Upper lobe of left lung (tissue), 6 donors: ENCODE measurements at regions not wholly inside any gene's neighbourhood (a gene's known extent, or its start where the extent isn't known, plus 50 kb on each side); places are given as distances from the start of the nearest gene placed in this dataset.
"Not testable (repeated sequence)": the region's sequence is repeated elsewhere in the genome, so short reads cannot be mapped to it uniquely, and the experiment has no call there.

Source experiments
- ATAC-seq, 2 donors: fragments of 200-7000 bp; cut with Tn5 transposase; one replicate each; pipeline ENCODE4 v1.9.1; 2022; ENCODE audit warnings: mild to moderate bottlenecking in 2 of 2, moderate library complexity in 2 of 2; ENCODE audit not compliant: low FRiP score in 2 of 2
- DNase-seq, 2 donors: peaks; one replicate each; pipeline ENCODE4 v3.0.0-alpha.2; 2019 to 2020
- H3K27ac ChIP-seq, 4 donors: fragments of 200-600 bp; sonication (generic); one replicate each; pipeline ENCODE4 v1.5.1; 2016 to 2019
- H3K27me3 ChIP-seq, 4 donors: fragments of 200-600 bp; sonication (generic); one replicate each; pipeline ENCODE4 v1.5.1; 2017 to 2019
- H3K36me3 ChIP-seq, 4 donors: fragments of 200-600 bp; sonication (generic); one replicate each; pipeline ENCODE4 v1.5.1; 2016 to 2019
- H3K4me1 ChIP-seq, 4 donors: fragments of 200-600 bp; sonication (generic); one replicate each; pipeline ENCODE4 v1.5.1; 2018 to 2019
- H3K4me3 ChIP-seq, 4 donors: fragments of 200-600 bp; sonication (generic); one replicate each; pipeline ENCODE4 v1.5.1; 2017 to 2019; ENCODE audit warnings: mild to moderate bottlenecking in 2 of 4, moderate library complexity in 1 of 4
- H3K9me3 ChIP-seq, 4 donors: fragments of 200-600 bp; sonication (generic); one replicate each; pipeline ENCODE4 v1.5.1; 2018 to 2019
- EP300 ChIP-seq, 4 donors: sonication (generic); formaldehyde crosslinking; IDR thresholded peaks; one replicate each; pipeline ENCODE4 v1.5.1; 2017; ENCODE audit warnings: antibody characterized with exemption in 4 of 4, control low read depth in 2 of 4
- POLR2A ChIP-seq, 4 donors: fragments of 450-650 bp; IDR thresholded peaks; one replicate each; pipeline ENCODE4 v1.5.1; 2016 to 2017; ENCODE audit warnings: antibody characterized with exemption in 4 of 4, mild to moderate bottlenecking in 2 of 4
- POLR2AphosphoS5 ChIP-seq, 2 donors: sonication (generic); formaldehyde crosslinking; IDR thresholded peaks; one replicate each; pipeline ENCODE4 v1.5.1; 2017; ENCODE audit warnings: antibody characterized with exemption in 2 of 2
- WGBS, 2 donors: methylation state at CpG; one replicate each; pipeline ENCODE4 v1.1.5; 2017 to 2018; 5-methylcytosine and 5-hydroxymethylcytosine counted together
- TF ChIP-seq, protein P1 (sequence below), 6 experiments: fragments of 450-650 bp in 4 of 6; fragments of 200-600 bp in 2 of 6; sonication (generic) in 2 of 6; IDR thresholded peaks; one replicate each; pipeline ENCODE4 v1.5.1; 2016 to 2019; ENCODE audit warnings: antibody characterized with exemption in 6 of 6
- donor health status: DM: no; HTN: no; CAD: no; lungs with moderate emphysema.
- donor health status: DM: no; HTN: yes; CAD: no; lungs with severe emphysema.

DNA sequence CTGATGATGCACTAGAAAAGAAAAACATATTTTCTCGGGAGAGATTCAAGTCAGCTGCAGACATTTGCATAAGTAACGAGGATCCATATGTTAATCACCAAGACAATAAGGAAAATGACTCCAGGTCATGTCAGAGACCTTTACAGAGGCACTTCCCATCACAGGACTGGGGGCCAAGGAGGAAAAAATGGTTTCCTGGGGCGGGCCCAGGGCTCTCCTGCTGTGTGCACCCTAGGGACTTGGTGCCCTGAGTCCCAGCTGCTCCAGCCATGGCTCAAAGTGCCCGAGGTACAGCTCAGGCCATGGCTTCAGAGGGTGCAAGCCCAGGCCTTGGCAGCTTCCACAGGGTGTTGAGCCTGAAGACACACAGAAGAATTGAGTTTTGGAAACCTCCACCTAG lies 415.4 kb upstream of the FRG1 start:
- peaks cover 0 to 12% (median 5%) of the 10 kb centered on the region in 4 donors for H3K9me3 ChIP-seq
- H3K4me3 ChIP-seq, result no peak overlapping the region
- 72 to 79% methylated on average over 4 of the region's 4 CpGs for WGBS, 2 donors
- no peaks in the 10 kb centered on the region for H3K36me3 ChIP-seq
- H3K27ac ChIP-seq, result no peak overlapping the region
- DNase-seq, result peak in 1 of 2 donors; percentile 7
- no peaks in the 10 kb centered on the region for H3K4me1 ChIP-seq
- TF ChIP-seq EP300 (IDR thresholded peaks at IDR 0.05) (no peak), POLR2AphosphoS5 (IDR thresholded peaks at IDR 0.05) (no peak), POLR2A (IDR thresholded peaks at IDR 0.05) (no peak)
- TF ChIP-seq, protein P1, sequence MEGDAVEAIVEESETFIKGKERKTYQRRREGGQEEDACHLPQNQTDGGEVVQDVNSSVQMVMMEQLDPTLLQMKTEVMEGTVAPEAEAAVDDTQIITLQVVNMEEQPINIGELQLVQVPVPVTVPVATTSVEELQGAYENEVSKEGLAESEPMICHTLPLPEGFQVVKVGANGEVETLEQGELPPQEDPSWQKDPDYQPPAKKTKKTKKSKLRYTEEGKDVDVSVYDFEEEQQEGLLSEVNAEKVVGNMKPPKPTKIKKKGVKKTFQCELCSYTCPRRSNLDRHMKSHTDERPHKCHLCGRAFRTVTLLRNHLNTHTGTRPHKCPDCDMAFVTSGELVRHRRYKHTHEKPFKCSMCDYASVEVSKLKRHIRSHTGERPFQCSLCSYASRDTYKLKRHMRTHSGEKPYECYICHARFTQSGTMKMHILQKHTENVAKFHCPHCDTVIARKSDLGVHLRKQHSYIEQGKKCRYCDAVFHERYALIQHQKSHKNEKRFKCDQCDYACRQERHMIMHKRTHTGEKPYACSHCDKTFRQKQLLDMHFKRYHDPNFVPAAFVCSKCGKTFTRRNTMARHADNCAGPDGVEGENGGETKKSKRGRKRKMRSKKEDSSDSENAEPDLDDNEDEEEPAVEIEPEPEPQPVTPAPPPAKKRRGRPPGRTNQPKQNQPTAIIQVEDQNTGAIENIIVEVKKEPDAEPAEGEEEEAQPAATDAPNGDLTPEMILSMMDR (IDR thresholded peaks at IDR 0.05), result no peak
- H3K27me3 ChIP-seq, result no peaks in the 10 kb centered on the region
- ATAC-seq, result no peak

DNA sequence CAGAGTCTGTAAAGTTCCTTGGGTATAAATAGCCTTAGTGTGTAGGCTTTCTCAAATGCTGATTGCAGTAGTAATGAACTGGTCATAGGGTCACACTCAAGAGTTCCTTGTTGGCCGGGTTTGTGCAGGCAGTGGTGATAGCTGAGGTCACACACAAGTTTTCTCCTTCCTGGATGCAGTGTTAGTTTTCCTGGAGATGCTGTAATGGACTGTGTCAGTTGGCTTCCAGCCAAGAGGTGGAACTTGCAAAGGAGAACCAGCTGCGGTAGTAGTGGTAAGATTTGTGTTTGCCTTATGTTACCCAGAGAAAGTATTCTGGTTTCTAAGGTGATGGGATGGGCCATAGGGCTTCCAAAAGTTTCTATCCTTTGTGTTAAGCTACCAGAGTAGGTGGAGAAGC lies 409.8 kb upstream of the FRG1 start:
- Histone ChIP-seq H3K4me1 (no peaks in the 10 kb centered on the region), H3K9me3 (peaks cover 0 to 27% (median 20%) of the 10 kb centered on the region in 4 donors), H3K27me3 (no peaks in the 10 kb centered on the region), H3K4me3 (no peak overlapping the region), H3K27ac (no peak overlapping the region), H3K36me3 (no peaks in the 10 kb centered on the region)
- ATAC-seq (no peak), DNase-seq (no peak)
- 38 to 71% methylated on average over 2 of the region's 2 CpGs for WGBS, 2 donors
- TF ChIP-seq, protein P1 (IDR thresholded peaks at IDR 0.05), result no peak
- TF ChIP-seq POLR2A (IDR thresholded peaks at IDR 0.05), result no peak
- no peak for TF ChIP-seq EP300 (IDR thresholded peaks at IDR 0.05)
- no peak for TF ChIP-seq POLR2AphosphoS5 (IDR thresholded peaks at IDR 0.05)

DNA sequence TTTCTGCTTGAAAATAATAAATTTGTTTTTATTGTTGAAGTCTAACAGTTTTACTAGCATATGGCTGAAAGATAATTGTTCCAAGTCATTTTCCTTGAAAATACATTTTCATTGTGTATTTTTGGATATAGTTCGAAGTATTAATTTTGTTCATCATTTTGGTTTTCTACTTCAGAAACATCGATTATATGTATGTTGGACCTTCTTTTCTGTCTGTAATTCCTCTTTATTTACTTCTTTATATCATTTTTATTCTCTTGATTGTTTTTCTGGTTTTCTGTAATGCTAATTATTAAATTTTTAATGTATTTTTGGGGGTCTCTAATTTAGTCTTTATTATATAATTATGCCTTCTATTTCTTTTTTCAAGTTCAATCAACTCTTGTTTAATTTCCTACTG lies 407.1 kb upstream of the FRG1 start:
- H3K27ac ChIP-seq, result no peak overlapping the region
- no peak overlapping the region for H3K4me3 ChIP-seq
- 92 to 96% methylated on average over 2 of the region's 2 CpGs for WGBS, 2 donors
- DNase-seq, result no peak
- peaks cover 0 to 25% (median 20%) of the 10 kb centered on the region in 4 donors for H3K9me3 ChIP-seq
- no peaks in the 10 kb centered on the region for H3K4me1 ChIP-seq
- no peak for ATAC-seq
- TF ChIP-seq POLR2A (IDR thresholded peaks at IDR 0.05) (no peak), POLR2AphosphoS5 (IDR thresholded peaks at IDR 0.05) (no peak), EP300 (IDR thresholded peaks at IDR 0.05) (no peak)
- TF ChIP-seq, protein P1 (IDR thresholded peaks at IDR 0.05), result no peak
- no peaks in the 10 kb centered on the region for H3K27me3 ChIP-seq
- H3K36me3 ChIP-seq, result no peaks in the 10 kb centered on the region

DNA sequence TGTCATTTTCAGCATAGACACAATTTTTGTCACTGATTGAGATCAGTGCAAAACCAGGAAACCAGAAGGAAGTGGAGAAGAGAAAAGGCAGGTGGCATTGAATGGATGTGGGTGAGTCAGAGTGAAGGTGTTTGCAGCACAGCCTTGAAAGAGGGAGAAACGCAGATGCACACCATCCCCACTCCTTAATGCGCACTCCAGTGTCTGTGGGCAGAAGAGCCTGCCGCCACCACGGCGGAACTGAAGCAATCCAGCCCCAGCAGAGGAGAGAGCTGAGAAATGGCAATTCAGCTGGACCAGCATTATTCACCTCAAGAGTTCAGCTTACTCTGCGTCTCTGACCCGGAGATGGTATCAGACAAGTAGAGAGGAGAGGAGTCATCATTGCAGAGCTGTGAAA lies 393.1 kb upstream of the FRG1 start:
- DNase-seq (peak in 1 of 2 donors; percentile 13), ATAC-seq (no peak)
- H3K27me3 ChIP-seq, result no peaks in the 10 kb centered on the region
- no peak overlapping the region for H3K4me3 ChIP-seq
- H3K9me3 ChIP-seq, result no peaks in the 10 kb centered on the region
- no peak overlapping the region for H3K27ac ChIP-seq
- no peaks in the 10 kb centered on the region for H3K36me3 ChIP-seq
- WGBS, 2 donors, result 66 to 67% methylated on average over 7 of the region's 7 CpGs
- no peaks in the 10 kb centered on the region for H3K4me1 ChIP-seq
- TF ChIP-seq POLR2A (IDR thresholded peaks at IDR 0.05), result no peak
- TF ChIP-seq, protein P1 (IDR thresholded peaks at IDR 0.05), result no peak
- no peak for TF ChIP-seq EP300 (IDR thresholded peaks at IDR 0.05)
- no peak for TF ChIP-seq POLR2AphosphoS5 (IDR thresholded peaks at IDR 0.05)

DNA sequence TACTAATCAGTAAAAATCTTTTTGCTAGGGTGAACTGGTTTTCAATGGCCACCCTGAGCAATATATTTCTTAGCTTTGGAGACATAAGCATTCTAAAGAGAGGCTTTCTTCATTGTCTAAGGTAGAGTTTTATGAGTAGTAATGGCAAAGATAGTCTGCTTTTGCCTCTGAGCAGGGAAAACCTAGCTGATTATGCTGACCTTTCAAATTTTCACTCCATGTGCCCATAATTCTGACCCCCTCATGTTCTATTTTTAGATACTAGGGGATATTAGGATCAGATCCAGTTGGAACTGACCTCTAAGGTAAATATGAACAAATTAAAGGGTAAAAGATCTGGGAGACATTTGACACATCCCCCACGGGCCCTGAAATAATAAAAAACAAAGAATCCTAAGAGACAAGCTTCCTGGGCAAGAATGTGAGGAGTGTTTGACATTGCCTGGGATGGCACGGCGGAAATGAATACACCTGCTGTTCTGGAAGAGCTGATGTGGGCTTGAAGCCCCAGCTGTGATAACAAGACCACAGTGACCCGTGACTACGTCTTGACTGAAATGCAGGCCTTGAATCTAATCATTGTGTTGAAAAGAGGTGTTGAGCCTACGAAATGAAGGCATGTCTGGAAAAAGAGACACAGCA lies 392.1 kb upstream of the FRG1 start:
- Histone ChIP-seq H3K27ac (no peak overlapping the region), H3K4me1 (no peaks in the 10 kb centered on the region), H3K36me3 (no peaks in the 10 kb centered on the region), H3K9me3 (no peaks in the 10 kb centered on the region), H3K4me3 (no peak overlapping the region), H3K27me3 (no peaks in the 10 kb centered on the region)
- TF ChIP-seq, protein P1 (IDR thresholded peaks at IDR 0.05), result no peak
- 57 to 74% methylated on average over 6 of the region's 6 CpGs for WGBS, 2 donors
- no peak for DNase-seq
- ATAC-seq, result no peak

DNA sequence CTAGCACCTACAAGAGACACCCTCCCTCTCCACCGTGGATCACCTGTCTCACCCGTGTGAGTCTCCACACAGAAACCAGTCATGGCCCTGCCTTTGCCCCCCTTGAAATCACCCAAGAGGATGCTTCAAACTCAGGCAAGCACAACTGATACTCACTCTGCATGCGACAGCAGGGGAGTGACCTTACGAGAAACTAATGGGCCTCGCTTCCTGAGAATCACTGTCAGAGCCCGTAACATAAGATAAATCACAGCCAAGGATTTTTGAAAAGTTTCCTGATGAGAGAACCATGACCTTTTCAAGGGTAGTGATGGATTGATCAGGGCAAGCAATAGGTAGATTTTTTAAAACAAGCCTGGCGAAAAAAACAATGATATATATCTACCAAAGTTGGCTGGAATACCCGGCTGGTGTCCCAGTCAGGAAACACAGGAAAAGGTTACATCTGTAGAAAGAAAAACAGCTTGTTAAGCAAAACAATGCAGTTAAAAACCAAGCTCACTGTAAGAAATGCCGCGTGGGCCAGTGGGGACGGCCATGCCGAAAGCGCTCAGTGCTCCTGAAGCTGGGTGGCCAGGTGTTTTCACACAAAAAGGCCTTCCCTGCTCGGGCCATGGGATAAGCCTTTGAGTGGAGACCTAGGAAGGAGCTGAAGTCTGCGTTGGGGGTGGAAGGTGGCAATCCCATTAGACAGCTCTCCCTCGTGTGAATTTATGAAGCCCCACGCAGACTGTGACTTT lies 388.6 kb upstream of the FRG1 start:
- DNase-seq, result peak in 1 of 2 donors; percentile 54
- not testable (repeated sequence) for ATAC-seq, H3K9me3 ChIP-seq, H3K4me3 ChIP-seq, H3K4me1 ChIP-seq, H3K27me3 ChIP-seq, H3K27ac ChIP-seq, H3K36me3 ChIP-seq
- WGBS, 2 donors, result 68 to 77% methylated on average over 17 of the region's 17 CpGs

DNA sequence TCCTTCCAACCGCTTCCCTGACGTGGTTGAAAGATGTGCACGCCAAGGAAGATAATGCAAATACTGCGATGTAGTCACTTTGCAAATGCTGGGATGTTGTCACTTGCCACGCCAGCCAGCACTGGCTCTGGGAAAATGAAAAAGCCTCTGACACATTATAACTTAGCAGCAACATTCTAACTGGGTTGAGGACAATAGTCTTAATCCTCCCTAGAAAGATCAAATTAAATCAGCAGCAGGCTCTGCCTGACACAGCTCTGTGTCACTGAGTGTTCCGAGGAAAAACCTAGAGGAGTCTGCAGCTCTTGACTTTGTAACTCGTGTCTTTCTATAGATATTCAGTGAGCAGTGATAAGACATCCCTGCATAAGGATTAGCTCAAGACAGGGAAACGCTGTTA lies 380.1 kb upstream of the FRG1 start:
- H3K9me3 ChIP-seq, H3K27ac ChIP-seq, H3K36me3 ChIP-seq, H3K4me3 ChIP-seq, ATAC-seq, H3K27me3 ChIP-seq, DNase-seq, H3K4me1 ChIP-seq: not testable (repeated sequence)
- WGBS, 2 donors, result 71 to 86% methylated on average over 5 to 8 of the region's 8 CpGs
